ENCODE measurements at regions not wholly inside any gene's neighbourhood (a gene's known extent, or its start where the extent isn't known, plus 50 kb on each side); places are given as distances from the start of the nearest gene placed in this dataset.
"Not testable (repeated sequence)": the region's sequence is repeated elsewhere in the genome, so short reads cannot be mapped to it uniquely, and the experiment has no call there.

- no peak overlapping the region for H3K27ac ChIP-seq
- no peak for DNase-seq (ENCODE audit: low read depth, low spot score)
Observed at GRCh38 chr15:34652726-34653033, 69.2 kb upstream of the GOLGA8B start.

DNA sequence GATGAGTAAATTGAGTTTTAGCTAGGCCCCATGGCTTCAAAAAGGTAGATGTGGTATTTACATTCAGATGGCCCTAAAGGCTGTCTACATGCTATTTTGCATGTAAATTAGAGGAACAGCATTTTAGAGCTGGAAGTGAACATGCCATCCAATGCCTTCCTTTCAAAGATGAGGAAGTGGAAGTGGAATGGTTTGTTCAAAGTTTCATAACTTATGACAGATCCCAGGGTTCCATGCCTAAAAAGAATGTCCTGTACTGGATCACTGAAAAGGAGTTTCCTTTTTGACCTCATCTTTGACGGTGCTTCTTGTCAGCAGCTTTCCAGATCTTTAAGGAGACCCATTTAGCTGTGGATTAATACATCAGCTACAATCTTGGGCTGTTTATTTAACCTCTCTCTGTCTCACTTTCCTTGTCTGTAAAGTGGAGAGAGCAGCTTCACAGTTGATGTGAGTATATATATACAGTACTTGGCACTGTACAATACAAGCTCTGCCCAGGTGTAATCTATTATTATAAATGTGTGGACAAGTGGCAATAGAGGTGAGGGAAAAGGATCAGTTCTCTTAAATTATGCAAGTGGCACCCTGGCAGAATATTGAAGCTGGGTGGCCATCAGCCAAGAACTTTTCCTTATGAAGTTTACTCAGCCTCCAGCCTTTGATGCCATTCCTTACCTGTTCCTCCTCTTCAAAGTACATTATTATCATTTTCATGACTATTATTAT lies 68.7 kb upstream of the GOLGA8B start:
- no peak overlapping the region for H3K27ac ChIP-seq
- no peak for DNase-seq (ENCODE audit: low read depth, low spot score)

DNA sequence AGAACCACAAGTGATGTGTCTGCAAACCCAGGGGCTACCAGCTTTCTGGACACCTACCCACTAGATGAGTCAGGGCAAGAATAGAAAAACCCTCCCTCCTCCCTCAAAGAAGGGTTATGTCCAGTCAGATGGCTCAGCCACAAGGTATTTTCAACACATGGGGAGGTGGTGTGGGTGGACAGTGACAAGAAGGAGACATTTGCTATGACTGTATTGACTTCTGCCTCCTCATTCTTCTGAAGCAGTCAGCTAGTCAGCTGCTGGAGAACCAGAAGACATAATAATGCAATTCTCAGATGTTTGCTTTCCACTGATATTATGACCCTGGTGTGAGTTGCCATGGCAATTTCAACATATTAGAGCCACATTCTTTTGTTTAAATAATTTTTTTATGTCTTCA lies 66.7 kb upstream of the GOLGA8B start:
- no peak for DNase-seq (ENCODE audit: low read depth, low spot score)
- H3K27ac ChIP-seq, result no peak overlapping the region

DNA sequence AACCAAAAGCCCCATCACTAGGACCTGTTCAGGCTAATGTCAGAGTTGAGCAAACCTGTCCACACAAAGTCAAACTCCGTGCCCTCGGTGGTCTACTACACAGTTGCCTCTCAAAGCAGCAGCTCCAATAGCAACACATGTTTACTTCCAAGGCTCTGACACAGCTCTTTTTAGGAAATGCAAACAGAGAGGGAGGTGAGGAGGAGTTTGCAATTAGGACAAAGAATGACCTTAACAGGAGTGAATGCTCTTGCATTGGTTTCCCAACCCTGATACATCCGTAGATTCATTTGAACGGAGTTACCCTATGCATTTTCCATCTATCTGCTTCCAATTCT lies 64.8 kb upstream of the GOLGA8B start:
- H3K27ac ChIP-seq, result no peak overlapping the region
- no peak for DNase-seq (ENCODE audit: low read depth, low spot score)

DNA sequence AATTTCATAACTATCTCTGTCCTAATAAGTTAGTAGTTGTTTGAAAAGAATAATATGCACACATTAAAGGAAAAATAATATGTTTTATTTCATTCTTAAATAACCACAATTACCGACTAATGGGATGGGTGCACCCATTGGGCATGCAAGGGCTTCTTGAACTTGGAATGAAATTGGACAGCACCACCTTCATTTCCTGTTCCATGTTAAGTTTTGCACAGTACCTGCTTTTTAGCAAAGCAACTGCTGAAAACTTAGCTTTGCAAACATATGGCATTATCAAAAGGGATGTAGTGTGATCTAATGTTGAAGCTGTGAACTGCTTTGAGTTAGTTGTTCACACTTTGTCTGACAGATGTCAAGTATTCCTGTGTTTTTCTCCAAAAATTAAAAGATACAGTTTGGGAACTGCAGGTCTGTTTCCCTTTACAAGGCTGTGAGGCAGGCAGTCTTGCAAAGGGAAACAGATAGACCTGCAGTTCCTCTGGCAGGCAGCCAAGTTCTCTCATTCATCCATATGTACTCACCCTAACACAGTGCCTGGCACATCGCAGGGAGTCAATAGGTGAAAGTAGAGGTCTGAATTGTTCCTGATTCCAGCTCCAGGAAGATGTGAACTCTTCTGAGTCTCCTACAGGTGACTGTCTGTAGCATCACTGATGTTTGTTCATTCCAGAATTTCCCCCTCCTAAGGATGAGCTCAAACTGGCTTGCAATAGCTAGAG lies 64.3 kb upstream of the GOLGA8B start:
- DNase-seq (ENCODE audit: low read depth, low spot score), result no peak

DNA sequence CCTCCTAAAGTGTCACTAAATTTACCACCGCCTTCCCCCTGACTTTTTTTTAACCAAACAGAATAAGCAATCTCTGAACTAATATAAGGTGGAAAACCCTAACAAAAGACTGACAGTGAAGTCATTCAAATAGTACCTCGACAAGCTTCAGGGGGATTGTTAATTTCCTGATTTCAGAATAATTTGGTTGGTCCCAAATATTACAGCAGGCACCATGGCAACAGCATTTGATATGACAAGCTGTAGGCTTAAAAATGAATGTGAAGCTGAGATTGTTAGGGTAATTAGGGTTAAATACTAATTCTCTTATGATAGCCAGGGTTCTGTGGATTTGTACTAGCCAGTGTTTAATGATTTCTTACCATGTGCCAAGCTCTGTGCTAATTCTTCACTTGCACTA lies 63.5 kb upstream of the GOLGA8B start:
- DNase-seq (ENCODE audit: low read depth, low spot score), result no peak
- no peak overlapping the region for H3K27ac ChIP-seq

More for the DNA sequence above, 64.3 kb upstream of the GOLGA8B start:
- H3K27ac ChIP-seq, result no peak overlapping the region

- DNase-seq (ENCODE audit: low read depth, low spot score), result no peak
- H3K27ac ChIP-seq, result no peak overlapping the region
Observed at GRCh38 chr15:34644851-34645250, 61.4 kb upstream of the GOLGA8B start.

GRCh38 chr15:34644061-34644460 lies 60.6 kb upstream of the GOLGA8B start:
- DNase-seq (ENCODE audit: low read depth, low spot score), result no peak

DNA sequence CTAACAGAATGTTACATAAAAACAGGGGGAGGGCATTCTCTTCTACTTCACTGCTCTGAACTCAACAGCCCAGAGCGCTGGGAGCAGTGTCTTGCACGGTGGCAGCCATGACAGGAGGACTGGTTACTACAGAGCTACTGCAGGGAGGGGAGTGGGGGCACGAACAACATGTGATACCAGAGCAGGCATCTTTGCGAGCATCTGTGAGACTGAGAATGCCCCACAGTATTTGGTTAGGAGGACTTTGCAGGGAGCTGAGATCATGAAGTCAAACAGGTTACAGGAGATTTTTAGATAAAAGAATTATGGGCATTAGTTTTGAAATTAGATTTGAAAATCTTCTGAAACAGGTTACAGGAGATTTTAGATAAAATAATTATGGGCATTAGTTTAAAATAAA lies 58.8 kb upstream of the GOLGA8B start:
- no peak overlapping the region for H3K27ac ChIP-seq
- no peak for DNase-seq (ENCODE audit: low read depth, low spot score)

More at GRCh38 chr15:34644061-34644460, 60.6 kb upstream of the GOLGA8B start:
- H3K27ac ChIP-seq, result no peak overlapping the region

GRCh38 chr15:34640661-34641060 lies 57.2 kb upstream of the GOLGA8B start:
- no peak for DNase-seq (ENCODE audit: low read depth, low spot score)
- H3K27ac ChIP-seq, result no peak overlapping the region

- no peak for DNase-seq (ENCODE audit: low read depth, low spot score)
- no peak overlapping the region for H3K27ac ChIP-seq
Observed at GRCh38 chr15:34637305-34637704, 53.9 kb upstream of the GOLGA8B start.

GRCh38 chr15:34633602-34634001 lies 50.2 kb upstream of the GOLGA8B start:
- not testable (repeated sequence) for DNase-seq (ENCODE audit: low read depth, low spot score); H3K27ac ChIP-seq

All from epithelial cell of prostate (primary cell).